ENCODE measurements at regions not wholly inside any gene's neighbourhood (a gene's known extent, or its start where the extent isn't known, plus 50 kb on each side); places are given as distances from the start of the nearest gene placed in this dataset.

DNA sequence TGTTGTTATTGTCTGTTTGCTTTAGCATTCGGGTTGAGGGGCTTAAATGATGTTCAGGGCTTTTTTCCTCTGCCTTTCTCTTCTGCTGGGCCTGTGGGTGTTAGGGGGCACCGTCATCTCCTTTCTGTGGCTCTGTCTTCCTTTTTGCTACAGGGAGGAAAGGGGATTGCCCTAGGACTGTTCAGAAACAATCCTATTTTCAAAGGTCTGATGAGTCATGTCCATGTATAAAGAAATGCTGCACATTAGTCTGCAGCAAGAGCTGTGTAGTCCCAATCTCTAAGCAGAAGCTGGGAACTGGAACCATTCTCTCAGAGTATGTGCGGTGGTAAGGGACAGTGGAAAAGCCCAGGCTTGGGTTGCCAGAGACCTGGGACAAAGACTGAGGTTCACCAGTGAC lies 462.3 kb downstream of the OMA1 start:
- TF ChIP-seq, protein P1, sequence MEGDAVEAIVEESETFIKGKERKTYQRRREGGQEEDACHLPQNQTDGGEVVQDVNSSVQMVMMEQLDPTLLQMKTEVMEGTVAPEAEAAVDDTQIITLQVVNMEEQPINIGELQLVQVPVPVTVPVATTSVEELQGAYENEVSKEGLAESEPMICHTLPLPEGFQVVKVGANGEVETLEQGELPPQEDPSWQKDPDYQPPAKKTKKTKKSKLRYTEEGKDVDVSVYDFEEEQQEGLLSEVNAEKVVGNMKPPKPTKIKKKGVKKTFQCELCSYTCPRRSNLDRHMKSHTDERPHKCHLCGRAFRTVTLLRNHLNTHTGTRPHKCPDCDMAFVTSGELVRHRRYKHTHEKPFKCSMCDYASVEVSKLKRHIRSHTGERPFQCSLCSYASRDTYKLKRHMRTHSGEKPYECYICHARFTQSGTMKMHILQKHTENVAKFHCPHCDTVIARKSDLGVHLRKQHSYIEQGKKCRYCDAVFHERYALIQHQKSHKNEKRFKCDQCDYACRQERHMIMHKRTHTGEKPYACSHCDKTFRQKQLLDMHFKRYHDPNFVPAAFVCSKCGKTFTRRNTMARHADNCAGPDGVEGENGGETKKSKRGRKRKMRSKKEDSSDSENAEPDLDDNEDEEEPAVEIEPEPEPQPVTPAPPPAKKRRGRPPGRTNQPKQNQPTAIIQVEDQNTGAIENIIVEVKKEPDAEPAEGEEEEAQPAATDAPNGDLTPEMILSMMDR (IDR thresholded peaks at IDR 0.05 in 4 of 5, conservative IDR thresholded peaks at IDR 0.05 in 1 of 5): no peak
- TF ChIP-seq POLR2A (IDR thresholded peaks at IDR 0.05): no peak
